ENCODE measurements at regions not wholly inside any gene's neighbourhood (a gene's known extent, or its start where the extent isn't known, plus 50 kb on each side); places are given as distances from the start of the nearest gene placed in this dataset.

GRCh38 chr4:10743357-10743756 lies 58.8 kb upstream of the CLNK start:
- H3K4me2 ChIP-seq (ENCODE audit: low read length) = no peak overlapping the region
- H4K91ac ChIP-seq (ENCODE audit: low read depth, low read length) = no peak overlapping the region
- no peak overlapping the region for H3K27ac ChIP-seq (ENCODE audit: low read depth, low read length)
- no peak overlapping the region for H4K8ac ChIP-seq (ENCODE audit: low read depth, low read length)
- H3K9ac ChIP-seq (ENCODE audit: low read length) = no peak overlapping the region
- no peaks in the 10 kb centered on the region for H3K27me3 ChIP-seq (ENCODE audit: insufficient read depth, low read length)
- H4K12ac ChIP-seq (ENCODE audit: low read depth, low read length) = no peak overlapping the region
- no peak overlapping the region for H2AK5ac ChIP-seq (ENCODE audit: low read length)
- no peak overlapping the region for H3K4ac ChIP-seq (ENCODE audit: low read depth, low read length)
- H3K36me3 ChIP-seq (ENCODE audit: control insufficient read depth in 1 of 2, insufficient read depth in 2 of 2, low read length in 2 of 2) = no peaks in the 10 kb centered on the region
- no peak for DNase-seq
- no peak overlapping the region for H2BK12ac ChIP-seq (ENCODE audit: low read length)
- H3K4me3 ChIP-seq (ENCODE audit: low read depth, low read length) = no peak overlapping the region
- WGBS (ENCODE audit: extremely low coverage, insufficient coverage, insufficient read length) = no CpG with 5 or more reads among the region's 3 CpGs
- H2BK120ac ChIP-seq (ENCODE audit: insufficient read depth, low read length, poor library complexity) = no peak overlapping the region
- no peak overlapping the region for H3K23ac ChIP-seq (ENCODE audit: low read length)
- H3K4me1 ChIP-seq (ENCODE audit: control insufficient read depth in 1 of 2, insufficient read depth in 2 of 2, low read length in 2 of 2) = no peaks in the 10 kb centered on the region
- H2AFZ ChIP-seq (ENCODE audit: insufficient read depth, low read length, poor library complexity) = no peak overlapping the region
- H3K79me2 ChIP-seq (ENCODE audit: control insufficient read depth, insufficient read depth, low read length, poor library complexity) = no peaks in the 10 kb centered on the region
- H3K18ac ChIP-seq (ENCODE audit: low read length) = no peak overlapping the region
- H2BK5ac ChIP-seq (ENCODE audit: low read depth, low read length, poor library complexity) = no peak overlapping the region
- no peaks in the 10 kb centered on the region for H3K79me1 ChIP-seq (ENCODE audit: low read length)
- H3K9me3 ChIP-seq (ENCODE audit: insufficient read depth, low read depth, low read length) = no peaks in the 10 kb centered on the region
- H3K14ac ChIP-seq (ENCODE audit: low read length) = no peak overlapping the region

GRCh38 chr4:10741961-10742699 lies 57.6 kb upstream of the CLNK start:
- WGBS (ENCODE audit: extremely low coverage, insufficient coverage, insufficient read length) = no CpG with 5 or more reads among the region's 1 CpG
- H3K79me1 ChIP-seq (ENCODE audit: low read length) = no peaks in the 10 kb centered on the region
- no peak for DNase-seq

GRCh38 chr4:10740891-10741620 lies 56.5 kb upstream of the CLNK start:
- no peak overlapping the region for H2AFZ ChIP-seq (ENCODE audit: insufficient read depth, low read length, poor library complexity)
- DNase-seq = peak; percentile 18 to 55
- no CpG with 5 or more reads among the region's 4 CpGs for WGBS (ENCODE audit: extremely low coverage, insufficient coverage, insufficient read length)
- no peaks in the 10 kb centered on the region for H3K36me3 ChIP-seq (ENCODE audit: control insufficient read depth in 1 of 2, insufficient read depth in 2 of 2, low read length in 2 of 2)
- H3K79me1 ChIP-seq (ENCODE audit: low read length) = no peaks in the 10 kb centered on the region
- no peaks in the 10 kb centered on the region for H3K4me1 ChIP-seq (ENCODE audit: control insufficient read depth in 1 of 2, insufficient read depth in 2 of 2, low read length in 2 of 2)
- no peak overlapping the region for H4K91ac ChIP-seq (ENCODE audit: low read depth, low read length)
- H3K9ac ChIP-seq (ENCODE audit: low read length) = no peak overlapping the region
- H3K18ac ChIP-seq (ENCODE audit: low read length) = no peak overlapping the region
- H3K4me3 ChIP-seq (ENCODE audit: low read depth, low read length) = no peak overlapping the region
- no peak overlapping the region for H3K4ac ChIP-seq (ENCODE audit: low read depth, low read length)
- no peaks in the 10 kb centered on the region for H3K79me2 ChIP-seq (ENCODE audit: control insufficient read depth, insufficient read depth, low read length, poor library complexity)
- no peak overlapping the region for H3K27ac ChIP-seq (ENCODE audit: low read depth, low read length)
- H3K14ac ChIP-seq (ENCODE audit: low read length) = no peak overlapping the region
- no peak overlapping the region for H3K23ac ChIP-seq (ENCODE audit: low read length)
- H3K27me3 ChIP-seq (ENCODE audit: insufficient read depth, low read length) = no peaks in the 10 kb centered on the region
- no peak overlapping the region for H2AK5ac ChIP-seq (ENCODE audit: low read length)
- H2BK12ac ChIP-seq (ENCODE audit: low read length) = no peak overlapping the region
- no peaks in the 10 kb centered on the region for H3K9me3 ChIP-seq (ENCODE audit: insufficient read depth, low read depth, low read length)
- no peak overlapping the region for H4K8ac ChIP-seq (ENCODE audit: low read depth, low read length)
- H3K4me2 ChIP-seq (ENCODE audit: low read length) = no peak overlapping the region
- no peak overlapping the region for H4K12ac ChIP-seq (ENCODE audit: low read depth, low read length)
- no peak overlapping the region for H2BK120ac ChIP-seq (ENCODE audit: insufficient read depth, low read length, poor library complexity)
- H2BK5ac ChIP-seq (ENCODE audit: low read depth, low read length, poor library complexity) = no peak overlapping the region

More at GRCh38 chr4:10741961-10742699, 57.6 kb upstream of the CLNK start:
- no peak overlapping the region for H2AK5ac ChIP-seq (ENCODE audit: low read length)
- H3K4ac ChIP-seq (ENCODE audit: low read depth, low read length) = no peak overlapping the region
- no peak overlapping the region for H4K91ac ChIP-seq (ENCODE audit: low read depth, low read length)
- H2BK5ac ChIP-seq (ENCODE audit: low read depth, low read length, poor library complexity) = no peak overlapping the region
- no peak overlapping the region for H3K4me2 ChIP-seq (ENCODE audit: low read length)
- H3K9ac ChIP-seq (ENCODE audit: low read length) = no peak overlapping the region
- no peak overlapping the region for H3K18ac ChIP-seq (ENCODE audit: low read length)
- H3K79me2 ChIP-seq (ENCODE audit: control insufficient read depth, insufficient read depth, low read length, poor library complexity) = no peaks in the 10 kb centered on the region
- H4K12ac ChIP-seq (ENCODE audit: low read depth, low read length) = no peak overlapping the region
- H2AFZ ChIP-seq (ENCODE audit: insufficient read depth, low read length, poor library complexity) = no peak overlapping the region
- no peak overlapping the region for H4K8ac ChIP-seq (ENCODE audit: low read depth, low read length)
- no peaks in the 10 kb centered on the region for H3K4me1 ChIP-seq (ENCODE audit: control insufficient read depth in 1 of 2, insufficient read depth in 2 of 2, low read length in 2 of 2)
- no peak overlapping the region for H3K23ac ChIP-seq (ENCODE audit: low read length)
- no peaks in the 10 kb centered on the region for H3K36me3 ChIP-seq (ENCODE audit: control insufficient read depth in 1 of 2, insufficient read depth in 2 of 2, low read length in 2 of 2)
- no peak overlapping the region for H3K14ac ChIP-seq (ENCODE audit: low read length)
- H2BK12ac ChIP-seq (ENCODE audit: low read length) = no peak overlapping the region
- no peaks in the 10 kb centered on the region for H3K9me3 ChIP-seq (ENCODE audit: insufficient read depth, low read depth, low read length)
- no peak overlapping the region for H3K27ac ChIP-seq (ENCODE audit: low read depth, low read length)
- no peak overlapping the region for H2BK120ac ChIP-seq (ENCODE audit: insufficient read depth, low read length, poor library complexity)
- H3K27me3 ChIP-seq (ENCODE audit: insufficient read depth, low read length) = no peaks in the 10 kb centered on the region
- H3K4me3 ChIP-seq (ENCODE audit: low read depth, low read length) = no peak overlapping the region

- H3K27me3 ChIP-seq (ENCODE audit: insufficient read depth, low read length) = no peaks in the 10 kb centered on the region
- no peaks in the 10 kb centered on the region for H3K9me3 ChIP-seq (ENCODE audit: insufficient read depth, low read depth, low read length)
- H2BK12ac ChIP-seq (ENCODE audit: low read length) = no peak overlapping the region
- H2BK120ac ChIP-seq (ENCODE audit: insufficient read depth, low read length, poor library complexity) = no peak overlapping the region
- no peaks in the 10 kb centered on the region for H3K79me1 ChIP-seq (ENCODE audit: low read length)
- no peak overlapping the region for H3K4ac ChIP-seq (ENCODE audit: low read depth, low read length)
- no peak overlapping the region for H2AFZ ChIP-seq (ENCODE audit: insufficient read depth, low read length, poor library complexity)
- no peak overlapping the region for H3K23ac ChIP-seq (ENCODE audit: low read length)
- no peak overlapping the region for H3K4me2 ChIP-seq (ENCODE audit: low read length)
- H3K9ac ChIP-seq (ENCODE audit: low read length) = no peak overlapping the region
- H3K18ac ChIP-seq (ENCODE audit: low read length) = no peak overlapping the region
- no peak overlapping the region for H2AK5ac ChIP-seq (ENCODE audit: low read length)
- H3K79me2 ChIP-seq (ENCODE audit: control insufficient read depth, insufficient read depth, low read length, poor library complexity) = no peaks in the 10 kb centered on the region
- H3K4me1 ChIP-seq (ENCODE audit: control insufficient read depth in 1 of 2, insufficient read depth in 2 of 2, low read length in 2 of 2) = no peaks in the 10 kb centered on the region
- H3K27ac ChIP-seq (ENCODE audit: low read depth, low read length) = no peak overlapping the region
- DNase-seq = peak in 1 of 2 donors; percentile 62
- no peak overlapping the region for H4K12ac ChIP-seq (ENCODE audit: low read depth, low read length)
- no peak overlapping the region for H2BK5ac ChIP-seq (ENCODE audit: low read depth, low read length, poor library complexity)
- H4K8ac ChIP-seq (ENCODE audit: low read depth, low read length) = no peak overlapping the region
- no peak overlapping the region for H3K4me3 ChIP-seq (ENCODE audit: low read depth, low read length)
- WGBS (ENCODE audit: extremely low coverage, insufficient coverage, insufficient read length) = no CpG with 5 or more reads among the region's 1 CpG
- no peak overlapping the region for H3K14ac ChIP-seq (ENCODE audit: low read length)
- no peak overlapping the region for H4K91ac ChIP-seq (ENCODE audit: low read depth, low read length)
- no peaks in the 10 kb centered on the region for H3K36me3 ChIP-seq (ENCODE audit: control insufficient read depth in 1 of 2, insufficient read depth in 2 of 2, low read length in 2 of 2)
Observed at GRCh38 chr4:10740251-10740650, 55.7 kb upstream of the CLNK start.
